ENCODE measurements at regions not wholly inside any gene's neighbourhood (a gene's known extent, or its start where the extent isn't known, plus 50 kb on each side); places are given as distances from the start of the nearest gene placed in this dataset.

GRCh38 chr11:115078461-115079438 lies 400.4 kb downstream of the NXPE2 start:
- H3K27ac ChIP-seq (ENCODE audit: low read length): no peak overlapping the region
- Mint-ChIP-seq H3K4me1 (no peaks in the 10 kb centered on the region), H3K9me3 (no peaks in the 10 kb centered on the region), H3K4me3 (no peak overlapping the region), H3K27me3 (peaks cover 0 to 12% of the 10 kb centered on the region in 2 donors), H3K36me3 (no peaks in the 10 kb centered on the region), H3K27ac (no peak overlapping the region)
- ATAC-seq (replicated peaks in 1 of 4) (no peak), DNase-seq (no peak)
- ChIA-PET CTCF (no interaction called here), POLR2A (no interaction called here)
- no peaks in the 10 kb centered on the region for H3K4me1 ChIP-seq (ENCODE audit: control insufficient read depth in 1 of 2, extremely low read depth in 1 of 2, insufficient read depth in 2 of 2, low read length in 2 of 2)
- H3K9me3 ChIP-seq: no peaks in the 10 kb centered on the region
- 87% methylated on average over 9 of the region's 15 CpGs for WGBS (ENCODE audit: insufficient coverage)
- H3K4me3 ChIP-seq (ENCODE audit: control insufficient read depth in 1 of 2, extremely low read depth in 1 of 2, low read length in 1 of 2): no peak overlapping the region
- H3K36me3 ChIP-seq (ENCODE audit: control insufficient read depth in 2 of 2, extremely low read depth in 1 of 2, insufficient read depth in 1 of 2, low read length in 1 of 2): no peaks in the 10 kb centered on the region
- H3K27me3 ChIP-seq (replicated peaks in 1 of 2; ENCODE audit: control insufficient read depth in 2 of 2, extremely low read depth in 1 of 2, insufficient read depth in 2 of 2, low read length in 1 of 2): peaks cover 0 to 4% of the 10 kb centered on the region in 2 experiments

GRCh38 chr11:115080923-115081680 lies 402.8 kb downstream of the NXPE2 start:
- CTCF ChIA-PET: no interaction called here
- Mint-ChIP-seq H3K36me3 (no peaks in the 10 kb centered on the region), H3K4me1 (no peaks in the 10 kb centered on the region), H3K9me3 (no peaks in the 10 kb centered on the region), H3K4me3 (no peak overlapping the region), H3K27me3 (peaks cover 0 to 9% of the 10 kb centered on the region in 2 donors), H3K27ac (no peak overlapping the region)
- Histone ChIP-seq H3K9me3 (no peaks in the 10 kb centered on the region), H3K27ac (ENCODE audit: low read length) (no peak overlapping the region), H3K4me1 (ENCODE audit: control insufficient read depth in 1 of 2, extremely low read depth in 1 of 2, insufficient read depth in 2 of 2, low read length in 2 of 2) (no peaks in the 10 kb centered on the region), H3K4me3 (ENCODE audit: control insufficient read depth in 1 of 2, extremely low read depth in 1 of 2, low read length in 1 of 2) (no peak overlapping the region), H3K36me3 (ENCODE audit: control insufficient read depth in 2 of 2, extremely low read depth in 1 of 2, insufficient read depth in 1 of 2, low read length in 1 of 2) (no peaks in the 10 kb centered on the region), H3K27me3 (replicated peaks in 1 of 2; ENCODE audit: control insufficient read depth in 2 of 2, extremely low read depth in 1 of 2, insufficient read depth in 2 of 2, low read length in 1 of 2) (peaks cover 0 to 4% of the 10 kb centered on the region in 2 experiments)
- ATAC-seq (replicated peaks in 1 of 4) (no peak), DNase-seq (no peak)
- POLR2A ChIA-PET: no interaction called here
- 73% methylated on average over 5 of the region's 9 CpGs for WGBS (ENCODE audit: insufficient coverage)

GRCh38 chr11:115081972-115082371 lies 403.6 kb downstream of the NXPE2 start:
- H3K27me3 ChIP-seq (replicated peaks in 1 of 2; ENCODE audit: control insufficient read depth in 2 of 2, extremely low read depth in 1 of 2, insufficient read depth in 2 of 2, low read length in 1 of 2): peaks cover 0 to 4% of the 10 kb centered on the region in 2 experiments
- ChIA-PET CTCF (no interaction called here), POLR2A (no interaction called here)
- Mint-ChIP-seq H3K27ac (no peak overlapping the region), H3K4me3 (no peak overlapping the region), H3K36me3 (no peaks in the 10 kb centered on the region), H3K9me3 (no peaks in the 10 kb centered on the region), H3K4me1 (no peaks in the 10 kb centered on the region), H3K27me3 (peaks cover 0 to 6% of the 10 kb centered on the region in 2 donors)
- no peak overlapping the region for H3K27ac ChIP-seq (ENCODE audit: low read length)
- H3K36me3 ChIP-seq (ENCODE audit: control insufficient read depth in 2 of 2, extremely low read depth in 1 of 2, insufficient read depth in 1 of 2, low read length in 1 of 2): no peaks in the 10 kb centered on the region
- WGBS (ENCODE audit: insufficient coverage): no CpG with 5 or more reads among the region's 2 CpGs
- H3K4me1 ChIP-seq (ENCODE audit: control insufficient read depth in 1 of 2, extremely low read depth in 1 of 2, insufficient read depth in 2 of 2, low read length in 2 of 2): no peaks in the 10 kb centered on the region
- H3K9me3 ChIP-seq: no peaks in the 10 kb centered on the region
- DNase-seq (no peak), ATAC-seq (replicated peaks in 1 of 4) (no peak)
- no peak overlapping the region for H3K4me3 ChIP-seq (ENCODE audit: control insufficient read depth in 1 of 2, extremely low read depth in 1 of 2, low read length in 1 of 2)

- Histone ChIP-seq H3K36me3 (ENCODE audit: control insufficient read depth in 2 of 2, extremely low read depth in 1 of 2, insufficient read depth in 1 of 2, low read length in 1 of 2) (no peaks in the 10 kb centered on the region), H3K27ac (ENCODE audit: low read length) (no peak overlapping the region), H3K4me3 (ENCODE audit: control insufficient read depth in 1 of 2, extremely low read depth in 1 of 2, low read length in 1 of 2) (no peak overlapping the region), H3K9me3 (no peaks in the 10 kb centered on the region), H3K4me1 (ENCODE audit: control insufficient read depth in 1 of 2, extremely low read depth in 1 of 2, insufficient read depth in 2 of 2, low read length in 2 of 2) (no peaks in the 10 kb centered on the region), H3K27me3 (replicated peaks in 1 of 2; ENCODE audit: control insufficient read depth in 2 of 2, extremely low read depth in 1 of 2, insufficient read depth in 2 of 2, low read length in 1 of 2) (peaks cover 0 to 10% of the 10 kb centered on the region in 2 experiments)
- DNase-seq (no peak), ATAC-seq (replicated peaks in 1 of 4) (no peak)
- ChIA-PET CTCF (no interaction called here), POLR2A (no interaction called here)
- H3K36me3 Mint-ChIP-seq: no peaks in the 10 kb centered on the region
- no peaks in the 10 kb centered on the region for H3K9me3 Mint-ChIP-seq
- H3K27ac Mint-ChIP-seq: no peak overlapping the region
- no peaks in the 10 kb centered on the region for H3K27me3 Mint-ChIP-seq
- no peaks in the 10 kb centered on the region for H3K4me1 Mint-ChIP-seq
- whole genome bisulfite sequencing (ENCODE audit: insufficient coverage): 78% methylated on average over 6 of the region's 13 CpGs
- H3K4me3 Mint-ChIP-seq: no peak overlapping the region
Measured at GRCh38 chr11:115083144-115083806, 404.9 kb downstream of the NXPE2 start.

GRCh38 chr11:115084231-115084630 lies 405.9 kb downstream of the NXPE2 start:
- H3K4me3 Mint-ChIP-seq: no peak overlapping the region
- no peak for DNase-seq
- WGBS (ENCODE audit: insufficient coverage): 83% methylated on average over 2 of the region's 4 CpGs
- no peaks in the 10 kb centered on the region for H3K36me3 Mint-ChIP-seq
- Histone ChIP-seq H3K9me3 (no peaks in the 10 kb centered on the region), H3K27me3 (replicated peaks in 1 of 2; ENCODE audit: control insufficient read depth in 2 of 2, extremely low read depth in 1 of 2, insufficient read depth in 2 of 2, low read length in 1 of 2) (peaks cover 0 to 10% of the 10 kb centered on the region in 2 experiments), H3K36me3 (ENCODE audit: control insufficient read depth in 2 of 2, extremely low read depth in 1 of 2, insufficient read depth in 1 of 2, low read length in 1 of 2) (no peaks in the 10 kb centered on the region), H3K27ac (ENCODE audit: low read length) (no peak overlapping the region), H3K4me3 (ENCODE audit: control insufficient read depth in 1 of 2, extremely low read depth in 1 of 2, low read length in 1 of 2) (no peak overlapping the region), H3K4me1 (ENCODE audit: control insufficient read depth in 1 of 2, extremely low read depth in 1 of 2, insufficient read depth in 2 of 2, low read length in 2 of 2) (no peaks in the 10 kb centered on the region)
- H3K27ac Mint-ChIP-seq: no peak overlapping the region
- no peaks in the 10 kb centered on the region for H3K27me3 Mint-ChIP-seq
- ChIA-PET CTCF (no interaction called here), POLR2A (no interaction called here)
- no peak for ATAC-seq (replicated peaks in 1 of 4)
- no peaks in the 10 kb centered on the region for H3K4me1 Mint-ChIP-seq
- H3K9me3 Mint-ChIP-seq: no peaks in the 10 kb centered on the region

GRCh38 chr11:115085461-115086210 lies 407.3 kb downstream of the NXPE2 start:
- ATAC-seq (replicated peaks in 1 of 4) (no peak), DNase-seq (no peak)
- Histone ChIP-seq H3K27ac (ENCODE audit: low read length) (no peak overlapping the region), H3K27me3 (replicated peaks in 1 of 2; ENCODE audit: control insufficient read depth in 2 of 2, extremely low read depth in 1 of 2, insufficient read depth in 2 of 2, low read length in 1 of 2) (peaks cover 0 to 10% of the 10 kb centered on the region in 2 experiments), H3K4me1 (ENCODE audit: control insufficient read depth in 1 of 2, extremely low read depth in 1 of 2, insufficient read depth in 2 of 2, low read length in 2 of 2) (no peaks in the 10 kb centered on the region), H3K36me3 (ENCODE audit: control insufficient read depth in 2 of 2, extremely low read depth in 1 of 2, insufficient read depth in 1 of 2, low read length in 1 of 2) (no peaks in the 10 kb centered on the region), H3K4me3 (ENCODE audit: control insufficient read depth in 1 of 2, extremely low read depth in 1 of 2, low read length in 1 of 2) (no peak overlapping the region), H3K9me3 (no peaks in the 10 kb centered on the region)
- ChIA-PET CTCF (interaction anchor here in 1 of 2 donors (0.6 kb wide), 1 partner anchor 308 kb away, joined by 6 read pairs; no protein-coding TSS in a partner anchor), POLR2A (no interaction called here)
- 100% methylated on average over 1 of the region's 5 CpGs for WGBS (ENCODE audit: insufficient coverage)
- Mint-ChIP-seq H3K4me1 (no peaks in the 10 kb centered on the region), H3K27me3 (no peaks in the 10 kb centered on the region), H3K36me3 (no peaks in the 10 kb centered on the region), H3K9me3 (no peaks in the 10 kb centered on the region), H3K27ac (no peak overlapping the region), H3K4me3 (no peak overlapping the region)

All from T-cell (primary cell).